ENCODE measurements at regions not wholly inside any gene's neighbourhood (a gene's known extent, or its start where the extent isn't known, plus 50 kb on each side); places are given as distances from the start of the nearest gene placed in this dataset.

- H3K9me3 ChIP-seq (ENCODE audit: low read length) = no peaks in the 10 kb centered on the region
- no peaks in the 10 kb centered on the region for H4K20me1 ChIP-seq (ENCODE audit: insufficient read depth, low read length)
- H3K9me2 ChIP-seq (ENCODE audit: low read depth, low read length) = no peaks in the 10 kb centered on the region
- no peaks in the 10 kb centered on the region for H3F3A ChIP-seq (ENCODE audit: insufficient read depth, low read length)
- H3K4me1 ChIP-seq (ENCODE audit: insufficient read depth, low read length, severe bottlenecking) = peaks cover 6% of the 10 kb centered on the region
- no peak overlapping the region for H3K4me2 ChIP-seq (ENCODE audit: low read length)
- H3K9ac ChIP-seq (ENCODE audit: low read length) = no peak overlapping the region
- H3K27ac ChIP-seq (ENCODE audit: low read depth, low read length, poor library complexity, severe bottlenecking) = no peak overlapping the region
- H2AFZ ChIP-seq (ENCODE audit: low read length) = no peak overlapping the region
- no peak overlapping the region for H3K4me3 ChIP-seq (ENCODE audit: low read depth, low read length, poor library complexity, severe bottlenecking)
- no peaks in the 10 kb centered on the region for H3K36me3 ChIP-seq (ENCODE audit: insufficient read depth, low read length)
- H3K79me2 ChIP-seq (ENCODE audit: insufficient read depth, low read length) = no peaks in the 10 kb centered on the region
- 0 out of 2 replicates have a peak, but pooled peaks cover 3% of the 10 kb centered on the region for H3K27me3 ChIP-seq (ENCODE audit: insufficient read depth, low read length)
- TF ChIP-seq EZH2 (IDR thresholded peaks at IDR 0.05; ENCODE audit: borderline replicate concordance, low read length) = no peak
- TF ChIP-seq, protein P1, sequence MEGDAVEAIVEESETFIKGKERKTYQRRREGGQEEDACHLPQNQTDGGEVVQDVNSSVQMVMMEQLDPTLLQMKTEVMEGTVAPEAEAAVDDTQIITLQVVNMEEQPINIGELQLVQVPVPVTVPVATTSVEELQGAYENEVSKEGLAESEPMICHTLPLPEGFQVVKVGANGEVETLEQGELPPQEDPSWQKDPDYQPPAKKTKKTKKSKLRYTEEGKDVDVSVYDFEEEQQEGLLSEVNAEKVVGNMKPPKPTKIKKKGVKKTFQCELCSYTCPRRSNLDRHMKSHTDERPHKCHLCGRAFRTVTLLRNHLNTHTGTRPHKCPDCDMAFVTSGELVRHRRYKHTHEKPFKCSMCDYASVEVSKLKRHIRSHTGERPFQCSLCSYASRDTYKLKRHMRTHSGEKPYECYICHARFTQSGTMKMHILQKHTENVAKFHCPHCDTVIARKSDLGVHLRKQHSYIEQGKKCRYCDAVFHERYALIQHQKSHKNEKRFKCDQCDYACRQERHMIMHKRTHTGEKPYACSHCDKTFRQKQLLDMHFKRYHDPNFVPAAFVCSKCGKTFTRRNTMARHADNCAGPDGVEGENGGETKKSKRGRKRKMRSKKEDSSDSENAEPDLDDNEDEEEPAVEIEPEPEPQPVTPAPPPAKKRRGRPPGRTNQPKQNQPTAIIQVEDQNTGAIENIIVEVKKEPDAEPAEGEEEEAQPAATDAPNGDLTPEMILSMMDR (IDR thresholded peaks at IDR 0.05; ENCODE audit: low read length) = no peak
These were observed 67.5 kb upstream of the DOCK9 start for GRCh38 chr13:99045396-99045795.

GRCh38 chr13:99046851-99047250, 69.0 kb upstream of the DOCK9 start:
- H3K4me2 ChIP-seq (ENCODE audit: low read length) = no peak overlapping the region
- TF ChIP-seq, protein P1 (IDR thresholded peaks at IDR 0.05; ENCODE audit: low read length) = no peak
- no peak for TF ChIP-seq EZH2 (IDR thresholded peaks at IDR 0.05; ENCODE audit: borderline replicate concordance, low read length)

DNA sequence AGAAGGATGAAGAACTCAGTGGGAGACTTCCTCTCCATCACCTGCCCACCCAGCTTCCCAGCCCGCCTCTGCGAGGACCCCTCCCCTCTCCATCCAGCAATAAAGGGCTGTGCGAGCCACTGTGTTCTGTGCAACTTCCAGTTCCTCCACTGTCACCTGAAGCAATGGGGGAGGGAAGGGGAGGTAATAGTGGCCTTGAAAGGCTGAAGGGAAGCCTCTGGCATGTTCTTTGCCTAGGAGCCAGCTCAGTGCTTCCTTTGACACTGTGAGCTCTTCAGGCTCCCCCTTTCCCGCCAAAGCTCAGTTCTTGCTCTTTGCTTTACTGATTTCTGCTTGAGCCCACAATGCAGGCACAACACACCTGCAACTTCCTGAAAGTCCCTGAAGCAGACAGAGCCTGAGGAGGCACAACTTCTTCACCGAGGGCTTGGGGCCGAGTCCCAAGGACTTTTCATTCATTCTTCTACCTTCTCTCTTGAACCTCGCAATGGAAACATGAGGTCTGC, 73.2 kb upstream of the DOCK9 start:
- H3K9ac ChIP-seq (ENCODE audit: low read length) = no peak overlapping the region
- H3K4me3 ChIP-seq (ENCODE audit: low read depth, low read length, poor library complexity, severe bottlenecking) = no peak overlapping the region
- no peak overlapping the region for H3K27ac ChIP-seq (ENCODE audit: low read depth, low read length, poor library complexity, severe bottlenecking)
- H3K36me3 ChIP-seq (ENCODE audit: insufficient read depth, low read length) = no peaks in the 10 kb centered on the region
- no peak overlapping the region for H3K4me2 ChIP-seq (ENCODE audit: low read length)
- no peak for TF ChIP-seq EZH2 (IDR thresholded peaks at IDR 0.05; ENCODE audit: borderline replicate concordance, low read length)
- TF ChIP-seq, protein P1 (IDR thresholded peaks at IDR 0.05; ENCODE audit: low read length) = no peak
- H3K9me2 ChIP-seq (ENCODE audit: low read depth, low read length) = no peaks in the 10 kb centered on the region
- peaks cover 6% of the 10 kb centered on the region for H3K4me1 ChIP-seq (ENCODE audit: insufficient read depth, low read length, severe bottlenecking)
- no peaks in the 10 kb centered on the region for H3F3A ChIP-seq (ENCODE audit: insufficient read depth, low read length)
- H3K79me2 ChIP-seq (ENCODE audit: insufficient read depth, low read length) = no peaks in the 10 kb centered on the region
- no peak overlapping the region for H2AFZ ChIP-seq (ENCODE audit: low read length)
- H3K27me3 ChIP-seq (ENCODE audit: insufficient read depth, low read length) = no peaks in the 10 kb centered on the region
- H4K20me1 ChIP-seq (ENCODE audit: insufficient read depth, low read length) = no peaks in the 10 kb centered on the region
- no peaks in the 10 kb centered on the region for H3K9me3 ChIP-seq (ENCODE audit: low read length)

More at GRCh38 chr13:99046851-99047250, 69.0 kb upstream of the DOCK9 start:
- H3K79me2 ChIP-seq (ENCODE audit: insufficient read depth, low read length) = no peaks in the 10 kb centered on the region
- H3K27me3 ChIP-seq (ENCODE audit: insufficient read depth, low read length) = 0 out of 2 replicates have a peak, but pooled peaks cover 3% of the 10 kb centered on the region
- H3K4me1 ChIP-seq (ENCODE audit: insufficient read depth, low read length, severe bottlenecking) = peaks cover 6% of the 10 kb centered on the region
- H3K9me2 ChIP-seq (ENCODE audit: low read depth, low read length) = no peaks in the 10 kb centered on the region
- no peaks in the 10 kb centered on the region for H3K9me3 ChIP-seq (ENCODE audit: low read length)
- H3K9ac ChIP-seq (ENCODE audit: low read length) = no peak overlapping the region
- no peaks in the 10 kb centered on the region for H3F3A ChIP-seq (ENCODE audit: insufficient read depth, low read length)
- no peak overlapping the region for H3K27ac ChIP-seq (ENCODE audit: low read depth, low read length, poor library complexity, severe bottlenecking)
- H3K4me3 ChIP-seq (ENCODE audit: low read depth, low read length, poor library complexity, severe bottlenecking) = no peak overlapping the region
- no peaks in the 10 kb centered on the region for H3K36me3 ChIP-seq (ENCODE audit: insufficient read depth, low read length)
- H4K20me1 ChIP-seq (ENCODE audit: insufficient read depth, low read length) = no peaks in the 10 kb centered on the region
- H2AFZ ChIP-seq (ENCODE audit: low read length) = no peak overlapping the region
